ENCODE measurements at regions not wholly inside any gene's neighbourhood (a gene's known extent, or its start where the extent isn't known, plus 50 kb on each side); places are given as distances from the start of the nearest gene placed in this dataset.
A peak's percentile ranks its signal among the peaks of the same experiment; 100 is the strongest.
"Not testable (repeated sequence)": the region's sequence is repeated elsewhere in the genome, so short reads cannot be mapped to it uniquely, and the experiment has no call there.

DNA sequence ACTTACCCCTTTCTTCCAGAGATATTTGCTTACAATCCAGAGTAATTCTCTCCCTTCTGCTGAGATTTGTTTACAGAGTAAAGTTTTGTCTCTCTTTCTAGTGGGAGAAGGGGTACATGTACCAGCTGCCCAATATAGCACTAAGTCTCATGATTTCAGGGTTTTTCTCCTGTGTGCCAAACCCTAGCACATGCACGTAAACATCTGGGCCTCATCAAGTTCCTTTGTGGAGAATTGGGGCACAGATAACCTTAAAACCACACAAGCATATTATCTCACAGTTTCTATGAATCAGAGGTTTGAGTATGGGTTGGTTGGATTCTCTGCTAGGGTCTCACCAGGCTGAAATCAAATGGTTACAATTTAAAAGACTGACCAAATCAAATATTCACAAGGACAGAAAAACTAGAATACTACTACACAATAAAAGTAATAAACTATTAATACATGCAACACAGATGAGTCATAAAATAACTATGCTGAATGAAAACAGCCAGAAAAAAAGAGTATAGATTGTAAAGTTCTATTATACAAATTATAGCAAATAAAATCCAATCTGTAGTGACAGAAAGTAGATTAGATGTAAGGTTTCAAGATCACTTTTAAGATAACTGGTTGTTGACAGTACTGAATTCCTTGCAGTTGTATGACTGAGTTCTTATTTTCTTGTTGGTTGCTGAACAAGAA, 347.4 kb upstream of the PTBP2 start:
- no peak for DNase-seq

DNA sequence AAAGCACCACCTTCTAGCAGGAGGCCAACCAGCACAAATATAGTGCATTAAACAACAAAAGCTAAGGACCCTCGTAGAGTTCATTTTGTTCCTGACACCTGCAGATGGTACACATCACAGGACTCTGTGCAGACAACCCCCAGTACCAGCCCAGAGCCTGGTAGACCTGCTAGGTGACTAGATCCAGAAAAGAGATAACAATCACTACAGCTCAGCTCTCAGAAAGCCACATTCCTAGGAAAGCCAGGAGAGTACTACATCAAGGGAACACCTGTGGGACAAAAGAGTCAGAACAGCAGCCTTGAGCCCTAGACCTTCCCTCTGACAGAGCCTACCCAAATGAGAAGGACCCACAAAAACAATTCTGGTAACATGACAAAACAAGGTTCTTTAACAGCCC, 344.7 kb upstream of the PTBP2 start:
- DNase-seq, result no peak

DNA sequence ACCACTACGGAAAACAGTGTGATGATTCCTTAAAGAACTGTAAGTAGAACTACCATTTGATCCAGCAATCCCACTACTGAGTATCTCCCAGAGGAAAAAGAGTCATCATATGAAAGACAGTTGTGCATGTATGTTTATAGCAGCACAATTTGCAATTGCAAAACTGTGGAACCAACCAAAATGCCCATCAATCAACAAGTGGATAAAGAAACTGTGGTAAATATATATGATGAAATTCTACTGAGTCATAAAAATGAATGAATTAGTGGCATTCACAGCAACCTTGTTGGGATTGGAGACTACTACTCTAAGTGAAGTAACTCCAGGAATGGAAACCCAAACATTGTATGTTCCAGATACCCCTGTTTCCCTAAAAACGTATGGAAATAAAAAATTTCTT, 337.0 kb upstream of the PTBP2 start:
- no peak for DNase-seq

DNA sequence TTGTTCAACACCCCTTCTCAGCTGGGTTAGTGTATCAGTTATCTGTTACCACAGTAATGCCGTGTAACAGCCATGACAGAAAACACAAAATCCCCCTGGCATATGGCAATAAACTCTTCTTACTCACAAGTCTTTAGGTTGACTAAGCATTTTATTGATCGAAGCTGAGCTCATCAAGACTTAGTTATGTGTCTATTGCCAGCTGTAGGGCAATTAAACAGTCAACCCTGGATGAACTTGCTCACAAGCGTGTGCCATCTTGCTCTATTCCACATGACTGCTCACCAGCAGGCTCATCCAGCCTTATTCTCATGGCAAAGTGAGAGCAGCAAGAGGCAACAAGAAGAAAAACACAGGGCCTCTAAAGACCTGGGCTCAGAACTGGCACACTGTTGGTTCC, 333.8 kb upstream of the PTBP2 start:
- DNase-seq, result no peak

DNA sequence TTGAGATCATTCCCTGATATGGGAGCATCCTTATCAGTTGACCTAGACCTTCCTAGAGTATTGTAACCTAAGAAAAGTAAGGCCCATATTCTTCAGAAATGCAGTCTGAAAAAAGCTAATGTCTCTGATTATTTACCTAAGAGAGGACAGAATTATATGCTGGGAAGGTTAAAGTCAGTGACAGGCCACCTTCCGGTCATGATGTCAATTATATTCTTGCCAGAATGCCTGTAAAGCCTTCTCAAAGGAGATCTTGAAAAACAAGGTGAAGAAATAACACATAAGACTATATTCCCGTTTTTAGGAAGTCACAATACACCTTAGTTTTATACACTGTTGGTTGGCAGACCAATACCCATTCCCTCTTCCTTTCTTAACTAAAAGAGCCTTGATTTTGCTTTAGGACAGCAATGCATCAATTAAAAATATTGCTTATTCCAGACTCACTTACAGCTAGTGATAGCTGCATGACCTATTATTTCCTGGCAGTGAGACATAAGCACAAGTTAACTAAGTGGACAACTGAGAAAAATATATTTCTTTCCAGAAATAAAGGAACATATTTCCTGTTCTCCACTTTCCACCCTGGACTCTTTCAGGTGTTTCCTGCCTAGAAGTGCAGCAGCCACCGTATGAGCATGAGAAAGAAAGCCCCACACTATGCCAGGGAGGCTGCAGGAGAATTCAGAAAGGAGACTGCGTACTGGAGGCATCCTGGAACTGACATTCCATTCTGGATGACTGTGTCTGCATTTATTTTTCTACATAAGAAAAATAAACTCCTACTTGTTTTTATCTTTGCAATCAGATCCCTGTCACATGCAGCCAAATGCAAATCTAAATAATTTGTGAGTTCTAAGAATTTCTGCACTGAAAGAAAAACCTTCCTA, 332.9 kb upstream of the PTBP2 start:
- DNase-seq, result no peak

DNA sequence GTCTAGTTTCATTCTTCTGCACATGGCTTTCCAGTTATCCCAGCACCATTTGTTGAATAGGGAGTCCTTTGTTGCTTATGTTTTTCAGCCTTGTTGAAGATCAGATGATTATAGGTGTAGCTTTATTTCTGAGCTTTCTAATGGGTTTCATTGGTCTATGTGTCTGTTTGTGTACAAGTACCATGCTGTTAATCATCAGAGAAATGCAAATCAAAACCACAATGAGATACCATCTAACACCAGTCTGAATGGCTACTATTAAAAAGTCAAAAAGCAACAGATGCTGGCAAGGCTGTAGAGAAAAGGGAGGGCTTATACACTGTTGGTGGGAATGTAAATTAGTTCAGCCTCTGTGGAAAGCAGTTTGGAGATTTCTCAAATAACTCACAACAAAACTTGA, 321.5 kb upstream of the PTBP2 start:
- DNase-seq, result peak in 1 of 3 experiments; percentile 11

DNA sequence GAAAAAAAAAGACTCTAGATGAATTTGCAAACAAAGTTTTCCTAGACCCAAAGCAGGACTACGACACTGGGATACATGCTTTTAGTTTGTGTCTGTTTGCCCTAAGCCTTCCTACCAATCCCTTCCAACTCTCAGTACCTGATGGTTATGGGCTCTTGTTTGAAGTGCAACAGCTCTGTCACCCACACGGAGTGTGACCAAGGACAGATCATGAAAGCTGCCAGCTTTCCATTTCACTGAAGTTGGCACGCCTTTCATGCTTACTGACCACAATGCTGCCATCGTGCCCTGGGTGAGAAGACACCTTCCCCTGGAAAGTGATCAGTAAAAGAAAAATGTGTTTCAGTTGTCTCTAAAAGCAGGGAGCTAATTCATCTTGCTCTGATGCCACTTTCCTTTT, 312.5 kb upstream of the PTBP2 start:
- DNase-seq, result no peak

DNA sequence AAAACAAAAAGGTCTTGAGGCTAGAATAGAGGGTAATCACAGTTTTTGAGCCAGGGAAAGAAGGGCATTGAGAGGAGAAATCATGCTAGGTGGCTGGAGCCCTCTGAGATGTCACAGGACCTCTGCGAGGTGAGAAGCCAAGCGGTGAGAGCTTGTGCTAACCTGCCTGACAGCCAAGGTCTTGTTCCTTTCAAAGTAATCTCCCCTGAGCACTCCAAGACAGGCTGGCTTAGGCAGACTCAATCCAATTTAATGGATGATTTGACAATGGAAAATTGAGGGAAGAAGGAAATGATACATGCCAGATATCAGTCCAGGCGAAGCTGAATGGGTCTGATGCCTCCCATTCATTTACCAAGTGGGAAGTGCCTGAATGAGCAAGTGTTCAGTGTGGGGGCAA, 311.9 kb upstream of the PTBP2 start:
- DNase-seq, result no peak

DNA sequence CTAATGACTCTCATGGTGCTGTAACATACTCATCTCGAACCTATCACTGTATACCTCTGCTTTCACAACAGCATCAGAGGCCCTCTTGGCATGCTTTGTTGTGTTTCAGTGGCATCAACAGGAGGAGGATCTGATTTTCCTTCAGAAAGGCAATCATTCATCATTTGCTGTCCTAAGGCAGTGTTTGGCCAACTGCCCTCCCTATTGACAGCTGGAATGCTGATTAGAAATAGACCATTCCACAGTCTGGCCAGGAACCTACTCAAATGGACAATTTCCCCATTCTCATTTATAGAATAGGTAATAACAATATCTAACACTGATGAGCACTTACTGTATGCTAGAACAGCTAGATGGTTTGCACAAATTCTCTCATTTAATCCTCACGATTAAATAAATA, 310.6 kb upstream of the PTBP2 start:
- DNase-seq, result no peak

DNA sequence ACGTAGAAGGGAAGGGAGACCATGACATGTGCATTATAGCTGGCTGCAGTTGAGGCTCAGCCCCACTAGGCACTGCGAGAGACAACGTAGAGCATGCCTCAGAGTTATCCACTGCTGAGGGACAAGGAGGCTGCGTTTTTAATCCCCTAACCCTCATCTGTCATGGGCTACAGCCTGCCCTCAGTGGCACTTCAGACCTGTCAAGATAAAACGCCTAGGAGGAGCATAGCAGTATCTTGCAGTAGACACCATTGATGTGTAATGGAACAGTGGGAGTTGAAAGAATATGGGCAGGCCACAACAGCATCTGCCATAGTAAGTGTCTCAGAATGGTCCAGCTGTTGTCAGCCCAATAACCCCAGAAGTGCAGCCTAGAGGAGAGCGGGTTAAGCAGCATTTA, 307.0 kb upstream of the PTBP2 start:
- no peak for DNase-seq

DNA sequence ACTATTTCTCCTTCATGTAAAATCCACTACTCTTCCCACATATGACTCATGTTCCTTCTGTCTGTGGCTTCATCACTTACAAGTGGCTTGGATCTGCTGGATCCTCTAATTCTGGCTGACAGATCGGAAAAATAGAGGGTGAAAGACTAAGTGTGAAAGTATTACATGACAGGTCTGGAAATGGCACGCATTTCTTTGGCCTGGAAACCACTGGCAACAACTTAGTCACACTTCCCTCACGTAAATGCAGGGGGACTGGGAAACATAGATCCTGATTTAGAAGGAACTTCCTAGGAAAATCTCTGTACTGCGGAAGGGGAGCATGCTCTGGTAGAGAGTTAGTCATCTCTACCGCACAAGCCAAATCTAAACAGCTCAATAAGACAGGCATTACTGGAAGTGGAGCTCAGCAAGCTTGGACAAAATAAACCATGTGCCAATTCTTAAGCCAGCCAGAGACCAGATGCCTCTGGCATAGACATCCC, 305.4 kb upstream of the PTBP2 start:
- no peak for DNase-seq

DNA sequence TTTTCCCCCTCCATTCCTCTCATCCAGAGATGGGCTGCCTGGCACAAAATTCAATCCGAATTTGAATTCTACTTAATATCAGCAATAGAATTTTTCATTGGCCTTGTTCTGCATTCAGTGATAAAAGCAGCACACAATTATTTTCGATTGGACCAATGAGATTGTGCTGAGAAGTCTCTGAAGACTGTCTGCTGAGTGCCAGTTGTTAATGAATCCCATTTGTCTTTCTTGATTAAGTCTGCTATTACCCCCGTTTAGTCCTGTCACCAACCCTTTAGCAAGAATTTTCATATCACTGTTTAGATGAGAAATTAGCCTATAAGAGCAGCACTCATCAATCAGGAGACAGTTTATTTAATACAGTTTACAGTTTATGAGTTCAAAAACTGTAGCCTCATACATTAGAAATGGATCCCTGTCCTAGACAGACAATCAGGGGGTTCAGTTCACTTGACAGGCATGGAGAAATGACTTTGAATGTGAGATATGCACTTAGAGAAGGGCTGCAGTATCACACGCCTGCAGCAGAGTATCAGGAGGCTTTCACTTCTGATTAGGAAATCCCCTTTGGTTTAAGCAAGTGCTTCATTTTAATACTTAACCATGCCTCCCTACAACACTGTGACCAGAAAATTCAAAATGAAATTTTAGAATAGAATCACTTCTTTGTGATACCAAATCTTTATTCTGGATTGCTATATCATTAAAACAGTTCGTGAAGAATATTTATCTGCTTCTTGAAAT, 304.7 kb upstream of the PTBP2 start:
- DNase-seq, result no peak

DNA sequence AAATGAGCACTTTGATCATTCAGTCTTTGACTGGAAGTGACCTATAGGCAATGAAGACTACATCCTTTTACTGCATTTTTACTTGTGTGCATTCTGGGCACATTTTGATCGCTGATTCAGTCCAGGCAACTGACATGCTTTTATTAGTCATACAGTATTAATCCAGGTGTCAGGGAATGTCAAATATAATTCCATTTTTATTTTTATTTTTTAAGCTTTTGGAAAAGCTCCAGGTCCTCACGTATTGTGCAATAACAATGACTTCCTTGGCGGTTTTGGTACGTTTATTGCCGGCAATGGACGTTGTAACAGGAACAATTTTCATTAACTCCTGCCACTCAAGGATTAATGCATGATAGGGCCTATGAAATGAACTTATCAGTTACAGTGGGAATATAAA, 302.6 kb upstream of the PTBP2 start:
- DNase-seq, result no peak

DNA sequence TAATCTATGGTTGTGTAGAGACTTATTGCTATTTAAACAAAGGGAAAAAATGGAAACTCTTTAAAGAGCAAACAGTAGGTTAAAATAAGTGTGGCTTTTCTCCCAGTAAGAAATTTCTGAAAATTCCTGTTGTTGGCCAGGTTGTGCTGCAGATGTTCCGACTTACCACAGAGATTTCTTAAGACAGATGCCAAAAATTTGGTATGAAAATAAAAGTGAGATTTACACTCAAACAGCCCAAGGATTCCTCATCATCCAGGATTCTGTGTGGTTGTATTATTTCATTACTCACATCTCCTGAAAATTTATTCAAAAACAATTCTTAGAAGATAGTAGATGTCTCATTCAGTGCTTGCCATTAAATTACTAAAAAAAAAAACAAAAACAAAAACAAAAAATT, 296.7 kb upstream of the PTBP2 start:
- DNase-seq, result no peak

DNA sequence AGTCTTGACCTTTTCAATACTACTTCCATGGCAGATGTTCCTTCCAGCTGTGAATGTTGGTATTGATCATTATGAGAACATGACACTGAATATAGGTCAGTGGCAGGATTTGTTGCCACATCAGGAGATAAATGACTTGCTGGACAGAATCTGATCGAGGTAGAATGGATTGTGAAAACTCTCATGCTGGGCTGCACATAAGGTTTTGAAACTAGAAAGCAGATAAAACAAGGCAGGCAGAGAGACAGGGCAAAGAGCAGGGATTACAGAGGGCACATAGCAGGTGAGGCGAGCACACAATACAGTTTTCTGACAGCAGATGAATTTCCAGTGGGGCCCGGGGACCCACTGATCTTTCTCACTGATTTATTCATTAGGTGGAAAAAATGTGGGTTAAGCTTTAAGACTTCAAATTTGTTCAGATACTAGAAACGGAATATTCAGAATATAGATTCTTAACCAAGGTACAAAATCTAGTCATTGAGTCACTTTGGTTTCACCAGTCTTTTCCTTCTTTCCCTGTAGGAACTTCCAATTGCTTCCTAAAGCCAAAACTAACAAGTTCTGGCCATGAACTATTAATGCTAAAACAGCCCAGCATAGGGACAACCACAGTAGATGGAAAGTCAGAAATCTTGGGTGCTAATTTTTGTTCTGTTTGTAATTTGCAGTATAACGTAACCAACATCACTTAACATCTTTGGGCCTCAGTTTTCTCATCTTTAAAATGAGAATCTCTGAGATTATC, 296.0 kb upstream of the PTBP2 start:
- no peak for DNase-seq

DNA sequence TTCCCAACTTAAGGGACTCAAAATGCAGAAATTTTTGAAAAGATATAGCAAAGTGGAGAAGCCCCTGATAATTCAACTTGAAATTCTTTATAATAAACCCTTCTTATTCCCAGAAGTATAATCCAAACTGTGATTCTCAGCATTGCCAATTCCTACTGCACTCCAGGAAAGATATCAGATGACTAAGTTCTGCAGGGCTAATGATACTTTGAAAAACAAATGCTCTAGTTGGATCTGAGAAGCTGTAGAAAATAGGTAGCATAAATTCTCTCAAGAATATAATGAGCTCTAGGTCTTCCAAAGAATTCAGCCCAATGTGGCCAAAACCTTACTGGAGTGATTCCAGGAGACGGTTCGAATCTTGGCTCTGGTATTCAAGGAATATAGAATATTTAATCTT, 294.0 kb upstream of the PTBP2 start:
- no peak for DNase-seq

DNA sequence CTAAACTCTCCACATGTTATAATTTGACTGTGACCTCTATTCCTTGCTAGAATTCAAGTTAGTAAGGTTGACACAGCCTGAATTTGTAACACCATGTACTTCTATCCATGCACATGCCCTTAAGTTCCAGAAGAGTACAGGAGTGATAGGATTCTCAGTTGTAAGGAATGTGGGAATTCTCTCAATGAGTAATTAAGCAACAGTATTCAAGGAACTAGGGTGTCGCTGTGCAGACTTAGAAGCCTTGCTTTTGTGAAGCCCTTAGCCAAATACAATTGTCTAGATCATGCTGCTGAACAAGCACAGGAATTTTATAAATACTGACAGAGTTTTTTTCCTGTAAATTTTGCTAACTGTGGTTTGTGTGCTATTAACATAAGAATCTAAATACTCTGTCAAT, 276.3 kb upstream of the PTBP2 start:
- no peak for DNase-seq

DNA sequence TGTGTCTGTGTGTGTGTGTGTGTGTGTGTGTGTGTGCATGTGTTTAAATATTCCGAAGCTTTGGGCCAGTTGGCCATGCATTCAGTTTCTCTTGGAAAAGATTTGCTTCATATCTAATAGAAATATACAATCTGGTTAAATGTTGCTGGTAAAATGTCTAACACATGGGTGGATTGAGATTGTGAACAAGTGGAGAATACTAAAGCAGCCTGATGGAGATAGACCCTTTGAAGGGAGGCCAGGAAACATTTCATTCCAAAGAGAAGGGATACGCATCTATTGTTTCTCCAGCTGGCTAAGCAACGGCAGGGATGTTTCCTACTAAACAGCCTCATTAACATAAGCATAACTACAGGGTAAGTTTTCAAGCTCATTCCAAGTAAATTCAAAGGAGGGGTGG, 257.5 kb upstream of the PTBP2 start:
- DNase-seq, result no peak

DNA sequence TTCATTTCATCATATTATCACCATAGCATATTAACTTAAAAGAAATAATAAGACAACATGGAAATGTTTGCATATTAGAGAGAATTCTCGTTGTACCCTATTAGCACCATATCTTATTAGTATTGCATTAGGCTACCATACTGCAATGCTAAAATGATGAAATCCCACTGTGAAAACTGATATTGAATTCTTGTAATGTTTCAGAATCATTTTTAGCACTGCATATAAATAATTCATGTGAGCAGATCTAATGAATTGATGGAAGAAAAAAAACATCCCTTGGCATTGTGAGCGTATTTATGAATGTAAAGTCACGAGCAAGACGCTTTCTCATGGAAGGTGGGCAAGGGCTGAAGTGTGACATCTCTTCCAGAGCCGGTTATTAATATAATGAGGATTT, 257.1 kb upstream of the PTBP2 start:
- no peak for DNase-seq

DNA sequence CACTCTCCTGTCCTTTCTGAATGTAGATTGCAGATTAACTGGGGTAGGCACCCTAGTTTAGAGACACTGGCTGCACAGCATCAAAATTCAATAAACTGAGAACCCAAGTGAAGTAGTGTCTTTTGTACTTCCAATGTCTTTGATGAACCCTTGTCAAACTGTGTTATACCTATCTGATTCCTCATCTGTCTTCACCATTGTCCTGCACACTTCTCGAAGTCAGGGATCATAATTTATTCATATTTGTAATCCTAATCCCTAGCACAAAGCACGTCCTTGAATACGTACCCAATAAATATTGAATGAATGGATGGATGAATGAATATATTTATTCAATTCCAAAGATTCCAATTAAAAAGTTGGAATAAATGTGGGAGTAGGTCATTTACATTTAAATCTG, 256.6 kb upstream of the PTBP2 start:
- DNase-seq, result no peak

DNA sequence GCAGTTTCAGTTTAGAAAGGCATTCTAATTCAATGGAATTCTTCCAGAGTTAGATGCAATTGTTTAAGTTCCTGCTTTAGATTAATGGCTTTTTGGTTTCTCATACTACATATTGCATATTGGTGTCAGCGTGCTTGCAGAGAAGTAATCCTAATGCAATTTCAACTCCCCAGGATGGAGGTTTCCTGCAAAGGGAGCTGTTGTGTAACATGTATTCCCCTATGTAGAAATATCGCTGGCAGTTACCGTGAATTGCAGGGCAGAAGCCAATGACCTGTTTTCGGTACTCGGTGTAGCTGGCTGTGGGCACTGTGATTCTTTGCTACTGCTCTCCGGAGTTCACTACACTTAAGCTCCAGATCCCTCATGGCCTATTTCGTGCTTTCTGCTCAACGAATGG, 256.1 kb upstream of the PTBP2 start:
- DNase-seq, result no peak

DNA sequence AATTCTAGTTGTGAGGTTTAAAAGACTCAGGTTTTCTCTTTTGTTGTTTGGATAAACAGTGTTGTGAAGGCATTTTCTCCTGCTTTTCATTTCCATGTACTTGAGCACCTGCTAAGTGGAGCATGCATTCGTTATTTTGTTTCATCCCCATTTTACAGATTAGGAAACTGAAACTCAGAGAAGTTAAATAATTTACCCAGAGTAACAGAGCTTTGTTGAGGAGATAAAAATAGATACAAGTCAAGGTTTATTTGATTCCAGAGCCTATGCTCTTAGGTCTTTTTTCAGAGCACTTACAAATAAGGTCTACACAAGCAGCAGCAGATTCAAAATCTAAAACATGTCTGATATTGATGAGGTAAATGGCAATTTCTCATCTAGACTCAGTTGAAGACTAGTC, 254.7 kb upstream of the PTBP2 start:
- no peak for DNase-seq

DNA sequence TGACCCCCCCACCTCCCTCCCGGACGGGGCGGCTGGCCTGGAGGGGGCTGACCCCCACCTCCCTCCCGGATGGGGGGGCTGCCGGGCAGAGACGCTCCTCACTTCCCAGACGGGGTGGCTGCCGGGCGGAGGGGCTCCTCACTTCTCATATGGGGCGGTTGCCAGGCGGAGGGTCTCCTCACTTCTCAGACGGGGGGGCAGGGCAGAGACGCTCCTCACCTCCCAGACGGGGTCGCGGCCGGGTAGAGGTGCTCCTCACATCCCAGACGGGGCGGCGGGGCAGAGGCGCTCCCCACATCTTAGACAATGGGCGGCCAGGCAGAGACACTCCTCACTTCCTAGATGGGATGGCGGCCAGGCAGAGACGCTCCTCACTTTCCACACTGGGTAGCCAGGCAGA, 251.9 kb upstream of the PTBP2 start:
- DNase-seq, result not testable (repeated sequence)
